ENCODE measurements at regions not wholly inside any gene's neighbourhood (a gene's known extent, or its start where the extent isn't known, plus 50 kb on each side); places are given as distances from the start of the nearest gene placed in this dataset.

DNA sequence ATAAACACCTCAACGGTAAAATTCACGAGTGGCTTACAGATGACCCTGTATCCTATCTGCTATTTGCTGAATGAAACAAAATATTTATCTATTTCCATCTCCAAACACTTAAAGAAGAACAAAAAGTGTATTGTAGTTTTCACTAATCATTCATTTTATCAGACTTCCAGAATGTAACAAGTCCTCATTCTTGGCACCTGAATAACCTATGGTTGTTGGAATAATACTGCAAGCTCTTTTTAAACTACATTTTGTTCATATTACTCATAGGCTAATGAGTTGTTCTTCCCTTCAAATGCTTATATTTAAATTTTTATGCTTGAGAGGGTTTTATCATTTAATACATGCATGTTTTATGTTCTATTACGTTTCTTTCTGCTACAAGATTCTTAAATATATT is 1434.1 kb downstream of the SI start:
- H3K4me1 Mint-ChIP-seq (ENCODE audit: unreplicated experiment) = no peaks in the 10 kb centered on the region
- no peak overlapping the region for H3K27ac Mint-ChIP-seq
- DNase-seq (ENCODE audit: extremely low spot score, unreplicated experiment) = no peak
- H3K27me3 Mint-ChIP-seq = no peaks in the 10 kb centered on the region
- TF ChIP-seq, protein P1, sequence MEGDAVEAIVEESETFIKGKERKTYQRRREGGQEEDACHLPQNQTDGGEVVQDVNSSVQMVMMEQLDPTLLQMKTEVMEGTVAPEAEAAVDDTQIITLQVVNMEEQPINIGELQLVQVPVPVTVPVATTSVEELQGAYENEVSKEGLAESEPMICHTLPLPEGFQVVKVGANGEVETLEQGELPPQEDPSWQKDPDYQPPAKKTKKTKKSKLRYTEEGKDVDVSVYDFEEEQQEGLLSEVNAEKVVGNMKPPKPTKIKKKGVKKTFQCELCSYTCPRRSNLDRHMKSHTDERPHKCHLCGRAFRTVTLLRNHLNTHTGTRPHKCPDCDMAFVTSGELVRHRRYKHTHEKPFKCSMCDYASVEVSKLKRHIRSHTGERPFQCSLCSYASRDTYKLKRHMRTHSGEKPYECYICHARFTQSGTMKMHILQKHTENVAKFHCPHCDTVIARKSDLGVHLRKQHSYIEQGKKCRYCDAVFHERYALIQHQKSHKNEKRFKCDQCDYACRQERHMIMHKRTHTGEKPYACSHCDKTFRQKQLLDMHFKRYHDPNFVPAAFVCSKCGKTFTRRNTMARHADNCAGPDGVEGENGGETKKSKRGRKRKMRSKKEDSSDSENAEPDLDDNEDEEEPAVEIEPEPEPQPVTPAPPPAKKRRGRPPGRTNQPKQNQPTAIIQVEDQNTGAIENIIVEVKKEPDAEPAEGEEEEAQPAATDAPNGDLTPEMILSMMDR (conservative IDR thresholded peaks at IDR 0.05) = no peak
- H3K9me3 Mint-ChIP-seq = no peaks in the 10 kb centered on the region
- no peaks in the 10 kb centered on the region for H3K36me3 Mint-ChIP-seq
- H3K4me3 Mint-ChIP-seq = no peak overlapping the region

DNA sequence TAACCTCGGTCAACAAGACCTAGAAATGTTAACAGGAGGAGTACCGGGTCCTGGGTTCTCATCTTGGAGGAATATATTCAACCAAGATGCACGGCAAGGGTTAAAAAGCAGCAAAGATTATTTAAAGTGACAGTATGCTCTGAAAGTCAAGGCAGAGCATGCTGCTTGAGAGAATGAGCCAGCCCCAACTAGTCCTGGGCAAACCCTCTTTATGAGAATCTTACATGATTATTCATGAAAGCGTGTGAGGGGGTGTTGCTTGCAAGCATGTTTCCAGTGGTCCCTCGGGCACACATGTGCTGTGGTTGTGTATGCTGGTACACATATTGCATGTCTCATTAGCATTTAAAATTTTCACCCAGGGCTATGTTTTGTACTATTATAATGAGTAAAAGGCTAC is 1445.6 kb downstream of the SI start:
- H3K36me3 Mint-ChIP-seq = no peaks in the 10 kb centered on the region
- no peaks in the 10 kb centered on the region for H3K9me3 Mint-ChIP-seq
- TF ChIP-seq, protein P1 (conservative IDR thresholded peaks at IDR 0.05) = no peak
- no peaks in the 10 kb centered on the region for H3K27me3 Mint-ChIP-seq
- DNase-seq (ENCODE audit: extremely low spot score, unreplicated experiment) = no peak
- no peaks in the 10 kb centered on the region for H3K4me1 Mint-ChIP-seq (ENCODE audit: unreplicated experiment)
- no peak overlapping the region for H3K27ac Mint-ChIP-seq
- H3K4me3 Mint-ChIP-seq = no peak overlapping the region

DNA sequence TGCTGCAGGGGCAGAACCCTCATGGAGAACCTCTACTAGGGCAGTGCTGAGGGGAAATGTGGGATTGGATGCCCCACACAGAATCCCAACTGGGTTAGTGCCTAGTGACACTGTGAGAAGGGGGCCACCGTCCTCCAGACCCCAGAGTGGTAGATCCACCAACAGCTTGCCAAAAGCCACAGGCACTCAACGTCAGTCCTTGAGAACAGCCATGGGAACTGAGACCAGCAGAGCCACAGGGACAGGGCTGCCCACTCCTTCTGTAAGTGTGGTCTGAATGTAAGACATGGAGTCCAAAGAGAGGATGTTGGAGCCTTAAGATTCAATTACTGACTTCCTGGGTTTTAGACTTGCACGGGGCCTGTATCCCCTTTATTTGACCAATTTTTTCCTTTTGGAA is 1451.5 kb downstream of the SI start:
- Mint-ChIP-seq H3K9me3 (no peaks in the 10 kb centered on the region), H3K27ac (no peak overlapping the region), H3K27me3 (no peaks in the 10 kb centered on the region), H3K4me1 (ENCODE audit: unreplicated experiment) (no peaks in the 10 kb centered on the region), H3K36me3 (no peaks in the 10 kb centered on the region), H3K4me3 (no peak overlapping the region)
- DNase-seq (ENCODE audit: extremely low spot score, unreplicated experiment) = no peak
- TF ChIP-seq, protein P1 (conservative IDR thresholded peaks at IDR 0.05) = no peak

DNA sequence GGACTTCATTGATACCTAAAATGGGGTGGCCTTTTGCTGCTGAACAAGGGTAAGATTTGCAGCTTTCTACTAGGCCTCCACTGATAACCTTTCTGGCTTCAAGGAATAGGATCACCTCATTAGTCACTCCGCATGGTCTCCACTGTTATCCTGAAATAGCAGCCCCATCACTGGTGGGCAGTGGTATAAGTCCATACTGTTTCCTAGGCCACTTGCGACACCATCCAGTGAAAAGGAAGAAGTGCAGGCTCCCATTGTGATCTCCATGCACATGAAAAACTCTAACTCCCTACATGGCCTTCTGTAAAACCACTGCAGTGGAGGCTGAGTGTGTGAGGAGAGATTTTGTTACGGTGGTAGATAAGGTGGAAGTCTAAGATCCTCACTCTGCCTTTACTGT is 1455.9 kb downstream of the SI start:
- no peak overlapping the region for H3K4me3 Mint-ChIP-seq
- H3K4me1 Mint-ChIP-seq (ENCODE audit: unreplicated experiment) = no peaks in the 10 kb centered on the region
- TF ChIP-seq, protein P1 (conservative IDR thresholded peaks at IDR 0.05) = peak; percentile 68
- H3K27ac Mint-ChIP-seq = no peak overlapping the region
- DNase-seq (ENCODE audit: extremely low spot score, unreplicated experiment) = no peak
- no peaks in the 10 kb centered on the region for H3K27me3 Mint-ChIP-seq
- no peaks in the 10 kb centered on the region for H3K36me3 Mint-ChIP-seq
- H3K9me3 Mint-ChIP-seq = no peaks in the 10 kb centered on the region

DNA sequence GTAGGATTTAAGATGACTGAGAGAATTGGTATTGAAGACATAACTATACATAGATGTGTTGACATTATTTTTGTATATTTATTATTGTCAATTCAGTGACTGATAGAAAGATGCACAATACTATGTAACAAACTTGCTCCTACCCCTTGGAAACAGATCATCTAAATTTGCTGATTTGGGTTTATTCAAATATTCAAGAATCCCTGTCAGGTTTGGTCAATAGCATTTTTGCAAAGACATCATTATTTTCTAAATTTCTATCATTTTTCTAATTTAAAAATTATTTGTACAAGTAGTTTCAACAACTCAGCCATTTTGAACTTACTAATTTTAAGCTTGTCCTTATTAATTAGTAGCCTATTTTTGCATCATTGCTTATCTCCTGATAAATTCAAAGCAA is 1463.4 kb downstream of the SI start:
- DNase-seq (ENCODE audit: extremely low spot score, unreplicated experiment) = no peak
- Mint-ChIP-seq H3K27ac (no peak overlapping the region), H3K4me1 (ENCODE audit: unreplicated experiment) (no peaks in the 10 kb centered on the region), H3K9me3 (no peaks in the 10 kb centered on the region), H3K36me3 (no peaks in the 10 kb centered on the region), H3K4me3 (no peak overlapping the region), H3K27me3 (no peaks in the 10 kb centered on the region)
- TF ChIP-seq, protein P1 (conservative IDR thresholded peaks at IDR 0.05) = no peak

DNA sequence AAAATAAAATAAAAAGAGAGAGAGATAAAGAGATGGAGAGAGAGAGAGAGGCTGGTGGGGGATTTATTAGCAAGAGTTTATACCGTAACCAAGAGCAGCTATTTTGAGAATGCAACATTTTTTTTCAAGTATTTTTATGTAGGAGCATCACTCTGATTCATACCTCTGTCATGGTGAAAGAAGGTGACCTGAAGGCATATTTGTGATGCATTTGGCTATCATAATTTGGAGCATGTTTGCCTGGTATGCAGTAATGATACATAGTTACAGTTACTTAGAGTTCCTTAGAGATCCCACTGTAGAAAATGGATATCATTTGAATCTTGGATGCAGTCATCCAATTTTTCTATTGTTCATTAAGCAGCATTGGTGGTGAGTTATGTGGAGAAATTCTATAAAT is 1472.4 kb downstream of the SI start:
- no peak overlapping the region for H3K27ac Mint-ChIP-seq
- H3K4me1 Mint-ChIP-seq (ENCODE audit: unreplicated experiment) = no peaks in the 10 kb centered on the region
- H3K27me3 Mint-ChIP-seq = no peaks in the 10 kb centered on the region
- no peak for DNase-seq (ENCODE audit: extremely low spot score, unreplicated experiment)
- no peaks in the 10 kb centered on the region for H3K9me3 Mint-ChIP-seq
- no peaks in the 10 kb centered on the region for H3K36me3 Mint-ChIP-seq
- TF ChIP-seq, protein P1 (conservative IDR thresholded peaks at IDR 0.05) = no peak
- H3K4me3 Mint-ChIP-seq = no peak overlapping the region
